HK-2 (cell line): ENCODE measurements at regions not wholly inside any gene's neighbourhood (a gene's known extent, or its start where the extent isn't known, plus 50 kb on each side); places are given as distances from the start of the nearest gene placed in this dataset.

Experiments used
- DNase-seq: peaks from one replicate; pipeline ENCODE4 v3.0.0-alpha.2; 2018; ENCODE audit not compliant: unreplicated experiment

DNA sequence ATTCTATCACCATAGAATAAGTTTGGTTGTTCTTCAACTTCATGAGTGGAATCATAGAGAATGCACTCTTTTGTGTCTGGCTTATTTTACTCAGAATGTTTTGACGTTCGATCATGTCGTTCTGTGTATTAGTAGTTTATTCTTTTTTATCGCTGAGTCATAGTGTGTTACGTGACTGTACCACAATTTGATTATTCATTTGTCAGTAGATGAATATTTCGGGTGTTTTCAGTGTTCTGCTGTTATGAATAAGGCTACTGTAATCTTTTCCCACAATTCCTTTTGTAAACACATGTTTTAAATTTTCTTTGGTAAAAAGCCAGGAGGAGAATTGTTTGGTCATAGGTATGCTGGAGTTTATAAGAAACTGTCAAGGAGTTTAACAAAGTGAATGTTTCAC, 279.9 kb upstream of the B3GAT1 start:
- DNase-seq, result no peak

DNA sequence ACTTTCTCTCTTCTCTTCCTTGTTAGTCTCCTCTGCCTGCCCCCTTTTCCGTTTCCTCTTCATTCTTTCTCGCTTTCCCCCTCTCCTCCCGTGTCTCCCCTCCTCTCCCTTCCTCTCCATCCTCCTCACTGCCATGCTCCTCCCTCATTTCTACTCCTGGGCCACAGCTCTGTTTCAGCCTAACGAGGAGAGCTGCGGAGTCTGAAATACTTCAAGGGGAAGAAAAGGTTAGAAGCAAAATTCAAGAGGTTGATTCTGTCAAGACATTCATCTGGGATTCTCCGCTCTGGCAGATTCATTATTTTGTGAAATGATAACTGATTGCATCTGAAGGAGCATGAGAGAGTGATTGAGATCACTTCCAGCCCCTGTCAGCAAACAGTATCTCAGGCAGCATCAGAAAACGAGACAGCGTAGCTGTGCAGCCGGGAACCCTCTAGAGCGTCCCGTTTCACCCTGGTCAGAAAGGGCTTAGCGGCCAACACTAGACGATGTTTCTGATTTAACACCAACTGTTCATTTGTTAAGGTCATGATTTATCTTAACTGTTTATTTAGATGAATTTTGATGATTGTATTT, 279.3 kb upstream of the B3GAT1 start:
- DNase-seq, result no peak

DNA sequence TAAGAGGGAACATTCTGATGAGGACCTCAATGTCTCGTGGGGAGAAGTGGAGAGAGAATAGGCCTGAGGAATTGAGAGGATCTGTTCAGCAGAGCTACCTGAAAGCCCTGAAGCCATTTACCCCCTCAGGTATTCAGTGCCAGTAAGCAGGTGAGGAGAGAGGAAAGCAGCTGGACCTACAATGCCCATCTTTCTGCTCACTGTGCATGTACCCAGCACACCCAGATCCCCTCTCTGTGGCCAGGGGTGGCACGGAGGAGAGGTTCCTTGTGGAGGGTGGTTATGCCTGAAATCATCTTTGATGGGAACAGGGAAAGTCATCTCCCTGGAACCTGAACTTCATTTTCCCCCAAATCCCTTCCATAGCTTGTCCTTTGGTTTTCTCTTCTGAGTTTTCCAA, 277.8 kb upstream of the B3GAT1 start:
- no peak for DNase-seq

DNA sequence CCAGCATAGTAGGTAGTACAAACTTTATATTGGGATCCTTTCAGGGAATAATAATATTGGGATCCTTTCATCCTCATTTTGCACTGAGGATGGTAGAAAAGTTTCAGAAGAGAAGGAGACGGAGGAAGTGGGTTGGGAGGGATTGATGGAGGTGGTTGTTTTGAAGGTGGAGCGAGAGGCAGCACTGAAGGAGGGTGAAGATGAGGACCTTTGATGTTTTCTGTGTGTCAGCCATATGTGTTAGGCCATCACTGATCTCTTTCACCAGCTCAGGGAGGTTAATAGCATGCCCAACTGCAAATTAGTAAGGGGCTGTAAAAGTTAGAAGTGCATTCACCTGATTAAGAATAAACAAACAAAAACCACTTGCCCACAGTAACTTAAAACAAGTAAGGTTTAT, 275.5 kb upstream of the B3GAT1 start:
- no peak for DNase-seq

DNA sequence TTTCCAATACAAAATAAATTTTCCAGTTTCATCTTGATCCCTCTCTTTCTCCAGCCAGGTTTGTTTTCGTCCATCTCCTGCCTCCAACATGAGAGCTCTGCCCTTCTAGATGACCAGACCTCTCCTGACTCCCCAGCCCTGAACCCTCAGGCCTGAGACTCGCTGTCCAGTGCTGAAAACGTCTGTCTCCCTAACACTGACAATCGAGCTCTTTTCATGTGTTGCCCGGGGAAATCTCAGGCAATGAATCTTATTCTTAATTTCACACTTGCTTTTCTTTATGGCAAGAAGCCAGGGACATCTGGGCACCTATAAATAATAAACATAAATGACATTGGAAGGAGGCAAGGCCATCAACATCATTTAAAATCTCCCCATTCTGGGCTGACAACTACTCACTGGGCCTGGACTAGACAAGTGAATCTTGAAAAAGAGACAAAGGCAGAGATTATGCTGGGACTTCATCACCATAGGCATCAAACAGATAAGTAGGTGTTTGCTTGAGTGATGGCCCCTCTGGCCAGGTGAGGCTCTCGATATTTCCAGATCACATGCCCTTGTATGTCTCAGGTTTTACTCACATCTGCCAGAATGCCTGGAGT, 274.5 kb upstream of the B3GAT1 start:
- no peak for DNase-seq

DNA sequence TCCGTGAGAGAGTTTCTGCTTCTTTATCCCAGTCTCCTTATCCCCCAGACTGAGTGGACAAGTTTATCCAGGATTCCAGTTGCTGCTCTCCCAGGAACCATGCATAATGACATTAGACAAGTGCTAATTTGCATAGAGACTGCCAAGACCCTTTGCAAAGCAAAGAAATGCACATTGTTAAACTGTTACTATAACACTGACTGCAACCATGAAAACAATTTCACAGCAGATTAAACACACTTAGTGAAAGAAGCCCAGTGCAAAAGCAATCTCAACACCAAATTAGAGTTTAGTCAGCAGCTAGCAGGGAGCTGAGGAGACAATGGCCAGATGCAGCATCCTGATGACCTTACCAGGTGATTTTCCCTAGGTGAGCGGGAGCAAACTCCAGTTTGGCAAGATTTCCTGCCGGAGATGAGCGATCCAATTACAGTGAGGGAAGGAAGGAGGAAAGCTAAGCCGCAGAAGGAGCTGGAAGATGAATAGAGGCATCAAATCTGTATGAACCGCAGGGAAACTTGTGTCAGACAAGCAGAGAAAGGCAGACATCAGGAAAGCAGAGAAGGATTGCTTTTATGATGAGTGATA, 273.8 kb upstream of the B3GAT1 start:
- DNase-seq, result no peak

DNA sequence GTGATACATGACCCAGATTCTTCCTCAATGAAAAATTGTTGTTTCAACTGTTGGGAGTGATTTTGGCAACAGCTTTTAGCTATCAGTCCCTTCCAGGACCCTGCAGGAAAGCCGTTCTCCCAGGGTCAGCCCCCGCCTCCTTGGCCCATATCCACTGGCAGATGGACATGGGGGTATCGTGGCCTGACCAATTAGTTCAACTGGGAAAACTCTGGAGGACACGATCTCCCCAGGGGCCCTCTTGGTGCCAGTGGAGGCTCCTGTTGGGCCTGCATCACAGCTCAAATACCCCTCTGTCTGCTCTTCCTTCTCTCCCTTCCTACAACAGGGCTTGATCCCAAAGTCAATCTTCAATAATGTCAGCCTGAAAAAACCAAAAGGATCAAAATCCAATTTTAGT, 272.5 kb upstream of the B3GAT1 start:
- DNase-seq, result no peak

DNA sequence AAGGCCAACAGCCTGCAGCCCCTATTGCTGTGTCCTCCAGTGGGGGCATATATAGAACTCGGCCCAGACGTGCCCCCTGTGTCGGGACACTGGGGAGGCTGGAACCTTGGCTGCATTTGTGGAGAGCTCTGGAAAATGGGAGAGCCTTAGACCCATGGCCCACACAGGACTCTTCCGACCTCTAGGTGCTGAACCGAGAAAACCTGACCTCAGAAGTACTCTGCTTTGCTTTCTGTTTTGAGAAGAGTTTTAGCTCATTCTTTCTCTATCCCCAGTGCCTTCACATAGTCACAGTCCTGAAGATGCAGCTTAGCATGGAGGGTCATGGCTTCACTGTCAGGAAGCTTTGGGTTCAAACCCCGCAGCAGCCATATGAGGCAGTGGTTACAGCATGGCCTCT, 271.8 kb upstream of the B3GAT1 start:
- no peak for DNase-seq

DNA sequence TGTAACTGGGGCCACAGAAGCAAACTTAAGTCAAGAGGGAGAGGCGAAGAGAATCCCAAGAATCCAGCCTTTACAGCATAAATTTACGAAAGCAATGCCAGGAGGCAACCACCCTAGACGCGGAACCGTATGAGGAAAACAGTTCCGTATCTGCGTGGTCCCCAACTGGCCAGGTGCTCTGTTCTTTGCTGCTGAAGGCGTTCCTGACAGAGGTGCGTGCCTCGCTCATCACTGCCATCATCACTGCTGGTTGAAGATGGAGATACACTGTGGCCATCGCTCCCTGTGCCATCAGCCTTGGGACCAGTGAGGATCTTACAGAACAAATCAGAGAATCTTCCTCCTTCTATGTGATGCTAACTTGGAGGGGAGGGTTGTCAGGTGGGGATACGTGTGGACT, 270.5 kb upstream of the B3GAT1 start:
- DNase-seq, result no peak

DNA sequence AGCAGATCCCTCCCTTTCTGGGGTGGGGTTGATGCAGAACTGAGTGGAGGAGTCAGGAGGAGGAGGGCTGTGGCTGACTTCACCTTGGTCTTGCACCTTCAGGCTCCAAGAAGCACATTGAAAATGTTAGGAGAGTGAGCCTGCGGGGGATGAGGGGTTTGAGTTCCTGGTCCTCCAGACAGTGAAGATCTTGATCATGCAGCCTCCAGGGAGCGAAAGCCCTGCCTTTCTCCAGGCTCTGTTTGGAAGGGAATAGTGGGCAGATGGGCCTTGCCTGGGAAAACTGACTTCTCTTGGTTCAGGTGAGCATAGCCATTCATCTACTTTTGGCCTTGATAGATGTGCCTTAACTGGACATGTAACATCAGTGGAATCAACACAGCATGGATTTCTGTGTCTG, 267.6 kb upstream of the B3GAT1 start:
- DNase-seq, result no peak

DNA sequence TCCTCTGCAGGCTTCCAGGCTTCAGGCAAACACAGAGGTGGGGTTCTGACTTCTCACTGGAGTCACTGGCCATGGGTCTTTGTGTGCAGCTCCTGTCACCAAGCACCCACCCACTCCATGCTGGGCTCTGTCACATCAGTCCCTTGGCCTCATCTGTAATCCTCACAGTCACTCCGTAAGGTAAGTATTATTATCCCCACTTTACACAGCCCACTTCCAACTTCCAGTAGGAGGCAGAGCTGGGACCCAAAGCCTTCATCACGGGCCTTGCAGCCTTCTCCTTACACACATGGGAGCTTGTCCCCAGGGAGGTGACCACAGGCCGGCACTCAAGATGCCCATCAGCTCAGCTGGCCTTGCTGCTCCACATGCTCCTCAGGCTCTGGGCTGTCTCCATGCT, 266.7 kb upstream of the B3GAT1 start:
- DNase-seq, result no peak

DNA sequence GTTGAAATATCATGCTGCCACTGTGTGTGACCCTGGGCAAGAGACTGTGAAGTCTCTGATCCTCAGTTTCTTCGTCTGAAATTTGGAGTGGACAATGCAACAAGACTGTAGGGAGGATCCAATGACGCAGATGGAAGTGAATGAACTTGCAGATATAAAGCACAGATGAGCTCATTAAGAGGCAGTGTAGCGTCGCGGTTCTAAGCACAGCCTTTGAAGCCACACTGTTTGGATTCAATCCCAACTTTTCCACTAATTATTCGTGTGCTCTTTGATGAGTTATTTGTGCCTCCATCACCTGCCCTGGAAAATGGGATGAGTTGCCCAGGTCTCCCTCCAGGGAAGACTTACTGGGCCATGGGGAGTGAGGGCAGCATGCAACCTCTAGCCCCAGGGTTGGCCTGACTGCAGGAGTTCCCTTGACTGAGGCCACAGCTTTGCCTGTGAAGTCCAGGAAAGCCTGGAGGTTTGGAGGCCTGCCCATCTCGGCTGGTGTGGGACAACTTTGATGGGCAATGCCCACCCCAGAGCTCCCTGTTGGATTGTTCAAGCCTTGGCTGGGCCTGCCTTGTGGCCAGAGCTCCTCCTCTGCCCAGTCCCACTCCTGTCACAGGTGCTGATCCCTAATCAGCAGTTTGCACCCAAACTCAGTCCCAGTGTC, 266.0 kb upstream of the B3GAT1 start:
- no peak for DNase-seq

DNA sequence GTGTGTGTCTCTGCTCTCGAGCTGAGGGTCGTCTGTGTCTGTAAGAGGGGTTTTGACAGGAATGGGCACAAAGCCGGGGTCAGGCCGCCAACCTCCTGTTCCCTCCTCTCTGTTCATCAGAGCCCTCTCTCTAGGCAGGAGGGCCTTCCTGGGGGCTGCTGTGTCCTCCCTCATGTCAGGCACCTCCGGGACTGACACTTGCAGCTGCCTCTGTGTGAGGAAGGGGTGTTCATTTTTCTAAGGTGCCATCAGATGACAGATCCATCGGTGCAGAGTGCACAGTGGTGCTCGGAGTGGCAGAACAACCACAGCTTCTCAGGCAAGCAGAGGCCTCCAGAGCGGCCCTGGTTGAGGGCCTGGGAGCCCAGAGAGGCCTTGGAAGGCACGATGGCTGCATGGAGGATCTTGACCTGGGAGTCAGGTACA, 265.4 kb upstream of the B3GAT1 start:
- DNase-seq, result no peak

DNA sequence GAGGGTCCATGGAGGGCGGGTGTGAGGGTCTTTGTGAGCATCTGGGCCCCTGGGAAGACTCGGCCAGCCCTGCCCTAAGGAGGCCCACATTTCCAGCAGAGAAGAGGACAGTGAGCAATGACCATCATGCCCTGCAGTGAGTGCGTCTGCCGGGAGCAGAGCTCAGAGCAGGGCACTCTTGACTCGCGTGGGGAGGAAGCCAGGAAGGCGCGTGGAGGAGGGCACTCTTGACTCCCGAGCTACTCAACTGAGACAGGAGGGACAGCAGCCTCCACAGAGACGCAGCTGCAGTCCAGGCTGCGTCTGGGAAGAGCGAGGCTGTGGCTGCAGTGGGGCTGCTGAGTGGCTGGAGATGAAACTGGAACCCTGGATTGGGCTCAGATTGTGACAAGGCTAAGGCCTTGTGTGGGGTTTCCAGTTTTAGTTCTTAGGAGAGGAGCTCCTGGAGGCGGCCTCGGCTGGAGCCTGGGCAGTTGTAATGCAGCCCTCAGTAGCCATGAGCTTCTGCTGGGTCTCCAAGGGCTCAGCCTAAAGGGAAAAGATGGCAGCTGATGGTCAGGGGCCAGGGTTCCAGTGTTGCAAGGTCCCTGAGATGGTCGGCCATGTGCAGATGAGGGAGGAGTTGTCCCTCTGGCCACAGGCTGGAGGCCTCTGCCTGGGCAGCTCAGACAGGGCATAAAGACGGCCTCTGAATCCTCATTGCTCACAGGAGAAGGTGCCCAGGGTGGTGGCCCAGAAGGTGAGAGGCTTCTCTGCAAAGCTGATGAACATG, 264.7 kb upstream of the B3GAT1 start:
- DNase-seq, result no peak

DNA sequence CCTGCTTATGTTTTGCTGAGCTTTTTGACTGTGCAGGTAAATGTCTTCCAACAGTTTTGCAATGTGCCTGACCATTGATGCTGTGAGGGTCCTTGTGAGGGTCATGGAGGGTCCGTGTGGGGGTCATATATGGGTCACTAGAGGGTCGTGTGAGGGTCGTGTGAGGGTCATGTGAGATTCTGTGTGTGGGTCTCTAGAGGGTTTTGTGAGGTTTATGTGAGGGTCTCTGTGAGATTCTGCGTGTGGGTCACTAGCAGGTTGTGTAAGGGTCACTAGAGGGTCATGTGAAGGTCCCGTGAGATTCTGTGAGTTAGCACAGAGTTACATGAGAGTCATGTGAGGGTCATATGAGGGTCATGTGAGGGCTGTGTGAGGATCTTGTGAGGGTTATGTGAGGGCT, 263.9 kb upstream of the B3GAT1 start:
- no peak for DNase-seq

DNA sequence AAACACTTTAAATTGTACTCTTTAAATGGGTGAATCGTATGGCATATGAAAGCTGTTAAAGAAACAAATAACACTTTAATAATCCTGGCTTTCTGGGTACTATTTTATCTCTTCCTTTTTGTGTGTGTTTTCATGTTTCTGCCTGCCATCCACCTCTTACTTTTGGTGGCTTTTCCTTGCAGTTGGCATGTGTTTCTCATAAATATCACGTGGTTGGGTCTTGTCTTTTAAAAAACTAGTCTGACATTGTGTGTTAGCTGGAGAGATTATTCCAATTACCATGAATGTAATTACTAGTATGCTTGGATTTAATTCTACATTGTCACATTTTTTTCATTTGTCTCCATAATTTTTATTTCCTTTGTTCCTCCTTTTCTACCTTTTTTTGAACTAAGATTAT, 262.9 kb upstream of the B3GAT1 start:
- no peak for DNase-seq

DNA sequence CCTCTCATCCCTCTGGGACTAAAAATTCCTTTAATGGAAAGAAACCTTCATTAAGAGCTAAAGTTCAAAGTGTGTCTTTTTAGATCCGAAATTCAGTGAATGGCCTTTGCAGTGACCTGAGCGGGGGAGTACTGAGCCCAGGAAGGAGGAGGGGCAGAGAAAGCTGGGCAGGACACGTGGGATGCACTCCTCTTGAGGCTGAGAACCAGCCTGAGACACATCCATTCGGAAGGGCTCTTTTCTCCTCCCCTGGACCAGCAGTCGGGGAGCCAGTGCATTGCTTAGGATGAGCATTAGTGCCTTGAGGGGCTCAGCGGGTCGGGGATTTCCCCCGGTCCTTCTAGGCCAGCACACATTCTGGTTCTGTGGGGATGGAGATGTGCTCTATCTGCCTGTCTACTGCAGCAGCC, 258.9 kb upstream of the B3GAT1 start:
- DNase-seq, result no peak

DNA sequence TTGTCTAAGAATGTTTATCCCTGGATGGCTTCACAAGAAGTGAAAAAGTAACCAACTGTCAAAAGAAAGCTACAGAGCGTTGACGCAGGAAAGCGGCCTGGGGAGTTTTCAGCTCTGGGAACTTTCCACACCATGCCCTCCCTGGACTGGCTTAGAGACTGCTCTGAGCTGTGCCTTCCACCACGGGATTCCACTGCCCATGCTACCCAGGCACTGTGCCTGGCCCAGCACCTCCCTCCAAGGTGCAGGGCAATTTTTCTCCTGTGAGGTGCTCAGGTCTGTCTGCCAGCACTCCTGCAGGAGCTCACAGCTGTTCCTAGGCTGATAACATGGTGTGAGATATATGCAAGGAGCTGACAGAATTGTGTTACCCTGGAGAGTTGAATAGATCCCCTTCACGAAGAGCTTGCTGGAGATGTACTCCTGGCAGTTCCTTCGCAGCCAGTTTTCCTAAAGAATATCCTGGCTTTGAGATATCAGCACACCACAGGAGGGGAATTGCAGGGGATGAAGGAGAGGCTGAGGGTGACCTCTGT, 258.3 kb upstream of the B3GAT1 start:
- no peak for DNase-seq

DNA sequence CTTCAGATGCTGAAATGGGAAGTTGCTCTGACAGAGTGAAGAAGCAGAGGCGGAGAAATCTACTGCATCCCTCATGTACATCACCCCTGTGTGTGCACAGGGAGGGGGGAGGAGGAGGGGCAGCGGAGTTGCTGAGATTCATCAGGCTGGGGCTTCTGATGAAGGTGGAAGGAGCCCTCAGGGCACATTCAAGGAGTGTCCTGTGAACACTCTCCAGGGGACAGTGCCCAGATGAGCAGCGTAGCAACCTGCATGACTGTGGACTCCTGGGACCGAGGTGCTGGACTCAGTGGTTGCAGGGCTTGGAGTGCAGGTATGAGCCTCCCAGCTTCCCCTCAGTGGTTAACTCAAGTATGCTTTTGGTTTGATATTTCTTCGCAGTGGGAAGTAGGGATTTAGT, 257.8 kb upstream of the B3GAT1 start:
- no peak for DNase-seq

DNA sequence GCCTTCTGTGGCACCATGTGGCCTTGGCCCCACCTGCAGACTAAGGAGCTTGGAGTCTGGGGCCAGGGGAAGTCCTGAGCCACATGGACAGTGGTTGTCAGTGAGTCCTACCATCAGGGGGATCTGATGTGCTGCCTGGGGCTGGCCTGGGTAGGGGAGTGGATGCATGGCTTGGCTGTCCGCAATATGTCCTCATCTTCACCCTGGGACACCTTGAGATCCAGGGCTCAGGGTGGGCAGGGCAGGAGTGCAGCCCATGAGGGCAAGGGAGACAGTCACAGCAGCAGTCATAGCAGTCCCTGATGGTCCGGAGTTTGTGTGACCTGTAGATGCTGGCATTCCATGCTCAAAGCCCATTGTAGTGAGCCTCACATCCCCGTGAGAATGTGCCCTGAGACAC, 256.8 kb upstream of the B3GAT1 start:
- no peak for DNase-seq

DNA sequence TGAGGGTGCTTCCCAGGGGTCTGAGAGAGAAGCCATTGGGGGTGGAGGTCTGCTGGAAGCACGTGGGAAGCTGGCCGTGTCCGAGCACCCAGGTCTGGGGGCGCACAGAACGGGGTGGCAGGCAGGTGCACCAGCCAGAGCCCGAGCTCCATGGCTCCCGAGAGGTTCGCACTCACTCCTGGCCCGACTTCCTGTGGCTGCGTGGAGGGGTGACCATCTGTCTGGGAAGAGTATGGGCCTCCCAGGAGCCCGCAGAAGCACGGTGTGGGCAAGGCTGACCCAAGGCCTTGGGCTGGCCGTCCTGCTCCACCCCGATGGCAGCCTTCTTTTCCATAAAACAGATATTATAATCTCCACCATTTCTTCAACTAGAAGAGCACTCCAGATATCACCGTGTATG, 256.0 kb upstream of the B3GAT1 start:
- no peak for DNase-seq

DNA sequence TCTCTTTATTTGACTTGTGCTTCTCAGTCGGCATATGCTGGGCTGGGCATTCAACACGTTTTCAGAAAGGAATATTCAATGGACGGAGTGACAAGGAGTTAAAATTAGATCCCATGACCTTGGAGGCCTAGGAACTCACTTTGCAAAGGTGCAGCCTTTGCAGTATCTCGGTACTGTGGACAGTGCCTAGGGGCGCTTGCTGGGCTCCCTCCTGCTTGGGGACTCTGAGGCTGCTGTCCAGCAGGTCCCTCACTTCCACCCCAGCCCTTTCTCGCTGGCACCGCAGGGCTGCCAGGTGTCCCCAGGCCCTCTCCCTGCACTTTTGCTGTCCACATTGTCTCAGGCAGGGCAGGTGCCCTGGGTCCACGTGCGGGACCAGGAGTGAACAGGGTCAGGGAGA, 255.5 kb upstream of the B3GAT1 start:
- no peak for DNase-seq

DNA sequence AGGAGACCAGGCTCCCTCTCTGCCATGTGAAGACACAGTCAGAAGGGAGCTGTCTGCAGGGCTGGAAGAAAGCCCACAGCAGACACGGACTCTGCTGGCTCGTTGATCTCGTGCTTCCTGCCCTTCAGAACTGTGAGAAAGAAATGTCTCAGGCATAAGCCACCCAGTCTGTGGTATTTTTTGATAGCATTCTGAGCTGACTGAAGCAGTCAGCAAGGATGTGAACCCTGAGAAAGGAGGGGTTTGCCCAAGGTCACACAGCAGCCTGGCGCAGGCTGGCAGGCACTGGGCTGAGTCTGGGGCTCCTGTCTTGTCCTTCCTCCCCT, 255.1 kb upstream of the B3GAT1 start:
- DNase-seq, result no peak
